GM19455 (cell line): ENCODE measurements at regions not wholly inside any gene's neighbourhood (a gene's known extent, or its start where the extent isn't known, plus 50 kb on each side); places are given as distances from the start of the nearest gene placed in this dataset.

Source experiments
- ATAC-seq: cut with Tn5 transposase; IDR thresholded peaks from one replicate; pipeline ENCODE4 v1.9.1; 2021; ENCODE audit not compliant: unreplicated experiment

DNA sequence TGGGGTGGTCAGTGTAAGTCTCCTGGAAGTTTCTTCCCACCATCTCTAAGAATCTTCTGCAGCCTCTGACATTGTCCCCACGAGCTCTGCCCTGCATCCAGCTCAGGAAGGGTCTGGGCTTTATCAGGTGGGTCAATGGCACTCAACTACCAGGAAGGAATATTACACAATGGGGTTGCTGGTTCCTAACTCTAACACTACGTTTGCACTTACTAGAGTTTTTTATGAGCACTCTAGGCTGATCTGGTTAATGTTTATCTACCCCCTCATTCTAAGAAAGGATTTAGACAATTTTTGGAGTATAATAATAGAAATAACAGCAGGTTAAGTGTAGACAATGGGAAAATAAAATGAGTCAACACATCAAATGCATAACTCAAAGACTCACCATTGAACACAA, 411.1 kb upstream of the RGMA start:
- no peak for ATAC-seq

DNA sequence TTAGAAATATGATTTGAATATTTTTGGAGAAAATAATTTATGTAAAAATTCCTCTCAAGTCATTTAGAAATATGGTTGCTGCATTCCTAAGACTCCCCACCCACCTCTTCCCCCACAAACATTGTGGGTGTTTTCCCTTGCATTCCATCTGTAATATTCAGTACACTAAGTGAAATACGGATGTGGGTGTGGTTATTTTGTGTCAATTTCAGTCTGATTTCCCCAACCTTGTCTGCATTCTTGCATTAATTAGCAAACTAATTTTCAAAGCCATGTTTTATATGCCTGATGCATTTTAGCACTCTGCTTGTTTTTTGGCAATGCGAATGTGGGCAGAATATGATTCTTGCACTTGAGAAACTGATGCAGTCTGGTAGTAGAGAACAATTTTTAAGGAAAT, 408.3 kb upstream of the RGMA start:
- no peak for ATAC-seq

DNA sequence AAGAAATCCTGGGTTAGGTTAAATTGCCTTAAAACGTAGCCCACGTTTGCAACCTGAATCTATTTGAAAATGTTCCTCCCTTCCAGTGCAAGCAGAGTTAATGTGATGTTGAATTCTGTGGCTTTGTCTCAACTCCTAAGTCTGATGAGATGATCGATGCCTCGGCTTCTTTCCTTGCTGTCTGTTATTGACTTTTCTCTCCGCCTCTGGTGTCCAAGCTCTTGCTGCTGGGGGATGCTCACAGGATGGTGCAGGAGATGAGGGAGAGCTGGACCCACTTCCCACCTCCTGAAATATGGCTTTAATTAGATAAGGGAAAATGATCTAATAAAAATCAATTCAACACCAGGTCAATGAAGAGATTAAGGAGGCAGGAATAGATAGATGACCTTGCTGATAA, 407.9 kb upstream of the RGMA start:
- no peak for ATAC-seq

DNA sequence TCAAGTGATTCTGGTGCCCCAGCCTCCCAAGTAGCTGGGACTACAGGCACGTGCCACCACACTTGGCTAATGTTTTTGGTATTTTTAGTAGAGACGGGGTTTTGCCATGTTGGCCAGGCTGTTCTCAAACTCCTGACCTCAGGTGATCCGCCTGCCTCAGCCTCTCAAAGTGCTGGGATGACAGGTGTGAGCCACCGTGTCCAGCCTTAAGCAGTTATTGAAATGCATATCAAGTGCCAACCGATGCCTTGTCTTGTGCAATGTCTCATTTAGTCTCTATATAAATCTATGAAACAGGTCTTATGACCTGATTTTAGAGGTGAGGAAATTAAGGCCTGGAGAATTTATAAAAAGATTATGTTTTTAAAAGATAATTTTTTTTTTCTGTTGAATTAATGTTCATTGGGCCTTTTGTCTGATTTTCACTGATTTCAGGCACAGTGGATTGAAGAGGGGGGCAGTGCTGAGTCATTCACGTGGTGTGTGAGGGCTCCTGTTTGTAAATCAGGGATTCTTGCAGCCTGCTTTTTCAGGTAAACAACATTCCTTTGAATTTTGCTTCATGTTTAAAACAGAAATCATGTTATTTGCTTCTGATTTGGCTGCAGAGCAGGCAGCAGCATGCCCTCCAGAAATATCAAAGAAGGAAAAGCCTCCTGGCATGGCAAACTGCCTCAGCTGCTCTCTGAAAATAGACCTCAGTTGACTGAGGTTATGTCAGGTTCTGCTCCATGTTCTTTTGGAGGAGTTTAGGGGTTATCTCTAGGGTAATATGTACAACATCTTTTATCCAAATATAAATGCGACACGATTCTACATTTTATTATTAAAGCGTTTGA, 407.0 kb upstream of the RGMA start:
- no peak for ATAC-seq

DNA sequence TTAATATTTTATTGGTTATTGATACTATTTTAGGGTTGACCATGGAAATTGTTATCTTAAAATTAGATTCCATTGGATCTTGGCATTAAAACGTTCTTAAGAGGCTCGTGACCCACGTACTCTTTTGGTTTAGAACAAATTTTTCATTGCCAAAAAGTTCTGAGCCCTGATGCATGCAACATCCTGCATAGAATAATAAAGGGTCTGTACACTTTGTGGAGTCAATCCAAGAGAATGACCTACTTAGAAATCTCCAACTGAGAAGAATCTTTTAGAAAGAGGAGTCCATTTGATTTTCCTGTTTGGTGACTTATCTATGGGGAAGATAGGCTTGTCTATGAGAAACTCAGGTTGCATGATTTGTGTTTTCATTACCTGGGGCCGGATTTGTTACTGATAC, 404.2 kb upstream of the RGMA start:
- no peak for ATAC-seq

DNA sequence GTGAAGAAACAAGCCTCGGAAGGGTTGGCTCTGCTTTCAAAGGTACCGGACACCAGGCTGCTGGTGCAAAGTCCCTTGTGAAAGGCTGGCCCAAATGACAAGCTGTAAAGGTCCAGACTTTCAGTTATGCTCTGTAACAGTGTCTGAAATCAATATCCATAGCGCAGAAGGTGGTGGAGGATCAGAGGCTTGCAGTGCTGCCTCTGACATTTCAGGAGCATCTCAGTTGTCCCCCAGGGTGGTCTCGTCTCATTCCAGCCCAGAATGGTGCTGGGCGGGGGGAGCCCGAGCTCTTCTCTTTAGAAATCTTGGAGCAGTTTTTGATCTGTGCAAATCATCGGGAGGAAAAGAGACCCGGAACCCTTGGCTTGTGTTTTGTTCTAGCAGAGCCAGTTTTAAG, 402.3 kb upstream of the RGMA start:
- no peak for ATAC-seq

DNA sequence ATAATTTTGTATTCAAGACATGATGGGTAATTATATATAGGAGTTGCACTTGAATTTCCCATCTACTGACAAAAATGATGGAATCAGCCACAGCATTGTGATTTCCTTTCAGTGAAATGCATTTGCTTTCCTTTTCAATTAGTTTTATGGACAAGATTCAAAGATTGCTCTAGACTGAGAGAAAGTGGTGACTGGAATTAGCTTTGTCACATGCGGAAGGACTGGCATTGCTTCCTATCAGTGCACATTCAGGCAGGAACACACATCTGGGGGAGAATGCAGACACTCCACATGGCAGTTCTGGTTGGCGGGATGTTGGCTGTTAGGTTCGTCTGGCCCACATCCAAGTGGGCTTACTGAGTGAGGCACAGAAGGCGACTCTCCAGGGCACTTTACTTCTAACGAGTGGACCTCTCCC, 399.3 kb upstream of the RGMA start:
- ATAC-seq: no peak

DNA sequence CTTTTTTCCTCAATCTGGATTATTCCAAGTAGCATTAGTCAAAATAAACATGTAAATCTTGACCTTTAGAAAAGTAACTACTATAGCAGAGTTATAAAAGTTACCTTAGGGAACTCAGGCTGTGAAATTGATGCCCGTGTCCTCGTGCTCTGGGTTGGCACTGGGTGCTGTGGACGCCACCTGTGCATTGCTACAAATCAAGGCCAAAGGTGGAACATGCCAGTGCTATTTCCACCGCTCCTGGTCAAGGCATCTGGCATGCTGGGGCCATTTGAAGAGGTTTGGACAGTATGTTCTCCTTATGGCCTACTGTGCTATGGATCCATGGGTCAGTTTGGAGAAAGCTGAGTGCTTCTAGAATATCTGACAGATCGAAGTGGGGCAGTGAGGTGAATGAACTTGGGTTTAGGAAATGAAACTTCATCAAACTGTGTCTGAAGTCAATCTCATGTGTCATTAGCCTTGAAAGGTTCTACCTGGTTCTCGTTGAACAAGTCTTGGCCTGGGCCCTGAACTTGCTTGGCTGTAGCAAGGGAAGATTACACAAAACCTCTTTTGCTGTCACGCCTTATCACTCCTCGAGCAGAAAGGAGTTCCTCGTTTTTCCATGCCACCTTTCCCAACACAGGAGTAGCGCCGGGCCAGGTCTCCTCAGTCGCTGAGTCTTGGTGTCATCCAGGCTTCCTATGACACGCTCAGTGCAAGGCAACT, 397.6 kb upstream of the RGMA start:
- ATAC-seq: no peak

DNA sequence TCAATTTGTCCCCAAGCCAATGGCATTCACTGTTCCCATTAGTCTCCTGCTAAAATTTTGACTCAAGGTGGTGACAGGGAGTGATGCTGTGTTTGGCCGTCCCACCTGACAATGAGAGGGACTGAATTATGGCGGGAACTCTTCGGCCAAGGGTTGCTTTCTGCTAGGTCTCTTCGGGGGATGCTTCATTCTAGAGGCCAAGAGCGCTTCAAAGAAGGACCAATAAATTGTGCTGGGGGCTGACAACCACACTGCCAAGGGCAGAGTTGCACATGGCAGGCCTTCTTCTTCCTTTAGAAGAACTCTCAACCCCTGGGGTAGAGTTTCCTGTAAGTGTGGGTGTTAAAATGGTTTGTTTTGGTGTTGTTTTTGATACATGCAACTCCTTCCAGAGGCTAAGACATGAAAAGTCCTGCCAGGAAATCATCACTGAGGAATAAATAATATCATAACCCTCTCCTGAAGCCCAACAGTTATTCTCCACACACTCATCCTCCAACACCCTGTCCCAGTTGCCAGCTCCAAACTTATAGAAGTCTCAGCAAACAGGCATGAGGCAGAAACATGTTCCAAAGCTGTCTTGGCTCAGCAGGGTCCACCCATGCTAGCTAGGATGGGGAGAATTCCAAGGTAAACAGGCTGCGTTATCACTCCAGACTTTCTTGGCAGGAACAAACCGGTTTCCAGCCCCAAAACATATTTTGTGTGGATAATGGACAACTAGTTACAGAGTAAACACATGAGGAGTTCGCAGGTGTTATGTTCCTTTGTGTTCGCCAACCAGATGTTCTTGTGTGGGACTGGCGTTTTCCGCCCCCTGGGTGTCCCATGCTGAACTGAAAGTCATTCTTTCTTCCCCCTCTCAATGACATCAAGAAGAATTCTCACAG, 396.7 kb upstream of the RGMA start:
- ATAC-seq: no peak

DNA sequence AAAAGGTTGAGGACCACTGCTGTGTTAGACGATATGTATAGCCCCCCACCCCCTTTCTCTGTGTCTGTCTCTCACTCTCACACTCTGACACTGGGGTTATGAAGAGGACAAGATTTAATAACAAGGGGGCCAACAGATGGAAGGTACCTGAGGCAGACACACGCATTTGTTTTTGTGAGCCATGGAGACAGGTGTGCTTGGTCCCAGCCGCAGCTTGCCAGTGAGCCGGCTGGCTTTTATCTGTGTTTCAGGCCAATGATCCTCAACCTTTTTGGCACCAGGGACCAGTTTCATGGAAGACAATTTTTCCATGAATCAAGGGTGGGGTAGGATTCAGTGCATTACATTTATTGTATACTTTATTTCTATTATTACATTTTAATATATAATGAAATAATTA, 394.9 kb upstream of the RGMA start:
- no peak for ATAC-seq

DNA sequence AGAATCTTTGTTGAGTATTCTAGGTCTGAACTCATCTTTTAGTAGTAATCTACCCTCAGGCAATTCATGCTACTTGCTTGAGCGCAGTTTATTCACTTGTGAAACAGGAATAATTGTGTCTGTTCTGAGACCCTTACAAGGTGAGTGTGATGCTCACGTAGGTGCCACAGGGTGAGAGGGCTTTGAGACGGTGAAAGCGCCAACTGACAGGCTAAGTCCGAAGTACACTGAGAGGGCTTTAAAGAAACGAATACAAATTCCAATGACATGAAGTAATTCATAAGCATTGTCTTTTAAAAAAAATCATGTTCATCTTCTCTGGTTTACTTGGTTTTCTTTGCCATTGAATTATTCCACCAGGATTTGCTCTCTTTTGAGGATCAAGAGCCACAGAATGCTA, 393.7 kb upstream of the RGMA start:
- ATAC-seq: no peak

DNA sequence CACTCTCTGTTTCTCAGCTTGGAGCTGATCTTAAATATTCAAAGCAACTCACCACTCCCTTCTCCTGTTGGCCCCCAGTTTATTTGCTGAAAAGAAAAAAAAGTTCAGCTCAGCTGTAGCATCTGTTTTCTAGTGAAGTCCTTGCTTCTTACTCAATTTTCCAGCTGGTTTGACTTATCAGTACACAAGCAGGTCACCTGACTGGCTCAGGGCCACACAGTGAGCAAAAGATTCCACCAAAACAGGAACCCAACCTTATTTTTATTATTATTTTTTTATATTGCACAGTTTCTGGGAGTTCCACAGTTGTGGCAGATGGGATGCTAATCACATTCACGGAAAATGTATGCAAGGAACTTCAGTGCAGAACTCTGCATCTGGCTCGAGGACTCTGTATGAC, 390.7 kb upstream of the RGMA start:
- no peak for ATAC-seq

DNA sequence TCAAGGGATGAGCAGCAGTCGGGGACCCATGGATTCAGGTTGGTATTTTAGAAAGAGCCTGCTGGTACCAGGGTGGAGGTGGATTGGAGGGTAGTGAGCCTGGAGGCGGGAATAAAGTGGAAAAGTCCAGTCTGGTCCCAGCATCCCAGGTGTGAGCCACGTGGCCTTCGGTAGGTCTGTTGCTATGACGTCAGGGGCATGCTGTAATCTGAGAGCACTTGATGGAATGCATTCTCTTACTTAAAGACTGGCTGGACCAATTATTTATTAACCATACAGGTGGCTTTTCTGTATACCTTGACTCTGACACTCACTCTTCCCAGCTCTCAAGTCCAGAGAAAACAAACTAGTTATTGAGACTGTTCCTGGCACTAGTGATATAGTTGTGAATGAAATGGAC, 389.9 kb upstream of the RGMA start:
- no peak for ATAC-seq

DNA sequence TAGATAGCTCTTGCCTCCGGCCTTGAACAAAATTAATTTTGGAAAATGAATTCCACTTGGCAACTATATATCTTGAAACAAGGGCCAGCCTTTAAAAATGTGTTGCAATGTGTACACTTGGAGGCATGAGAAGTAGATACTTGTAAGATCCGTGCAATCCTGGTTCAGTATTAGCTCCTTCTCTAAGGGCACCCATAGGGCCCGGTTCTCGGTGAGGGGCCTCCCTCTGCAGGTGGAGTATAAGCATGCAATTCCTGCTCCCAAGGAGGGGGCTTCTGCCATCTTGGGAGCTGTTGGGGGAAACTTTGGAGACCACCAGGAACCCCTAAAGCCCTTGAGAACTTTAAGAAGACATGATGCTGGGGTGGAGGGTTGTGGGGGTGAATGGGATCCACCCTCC, 388.7 kb upstream of the RGMA start:
- no peak for ATAC-seq

DNA sequence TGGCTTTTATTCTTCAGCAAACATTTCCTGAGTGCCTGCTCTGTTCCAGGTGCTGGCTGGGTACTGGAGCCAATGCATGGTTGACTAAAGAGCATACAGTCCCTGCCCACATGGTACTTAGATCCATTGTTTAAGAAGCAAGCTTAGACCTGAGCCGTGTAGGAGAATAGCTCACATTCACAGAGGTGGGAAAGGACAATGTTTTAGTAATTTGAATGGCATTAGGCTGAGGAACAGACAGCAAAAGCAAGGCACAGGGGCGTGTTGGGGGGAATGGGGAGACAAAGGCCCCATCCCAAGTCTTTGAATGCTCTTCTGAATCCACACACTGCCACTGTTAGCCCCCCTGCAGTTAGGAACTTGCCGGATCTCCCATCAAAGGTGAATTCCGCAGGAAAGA, 388.2 kb upstream of the RGMA start:
- ATAC-seq: no peak

DNA sequence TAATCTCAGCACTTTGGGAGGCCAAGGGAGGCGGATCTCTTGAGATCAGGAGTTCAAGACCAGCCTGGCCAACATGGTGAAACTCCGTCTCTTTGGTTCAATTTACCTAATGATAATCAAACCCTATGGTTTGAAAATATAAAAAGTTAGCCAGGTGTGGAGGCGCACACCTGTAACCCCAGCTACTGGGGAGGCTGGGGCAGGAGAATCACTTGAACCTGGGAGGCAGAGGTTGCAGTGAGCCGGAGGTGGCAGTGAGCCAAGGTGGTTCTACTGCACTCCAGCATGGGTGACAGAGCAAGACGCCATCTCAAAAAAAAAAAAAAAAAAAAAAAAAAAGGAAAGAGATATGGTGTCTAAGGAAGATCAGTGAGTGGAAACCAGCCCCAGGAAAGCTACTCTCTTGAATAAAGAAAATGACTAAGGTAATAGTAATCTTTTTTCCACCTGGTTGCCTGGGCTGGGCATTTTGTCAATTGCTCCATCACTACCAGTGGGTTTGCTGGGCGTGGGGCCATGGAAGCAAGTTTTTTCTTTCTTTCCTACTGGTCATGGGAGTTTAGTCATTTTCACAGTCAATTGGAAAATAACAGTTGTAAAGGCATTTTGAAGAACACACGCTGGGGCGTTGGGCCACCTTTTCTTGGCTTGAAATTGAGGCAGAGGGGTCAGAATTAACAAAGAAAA, 387.6 kb upstream of the RGMA start:
- ATAC-seq: no peak

DNA sequence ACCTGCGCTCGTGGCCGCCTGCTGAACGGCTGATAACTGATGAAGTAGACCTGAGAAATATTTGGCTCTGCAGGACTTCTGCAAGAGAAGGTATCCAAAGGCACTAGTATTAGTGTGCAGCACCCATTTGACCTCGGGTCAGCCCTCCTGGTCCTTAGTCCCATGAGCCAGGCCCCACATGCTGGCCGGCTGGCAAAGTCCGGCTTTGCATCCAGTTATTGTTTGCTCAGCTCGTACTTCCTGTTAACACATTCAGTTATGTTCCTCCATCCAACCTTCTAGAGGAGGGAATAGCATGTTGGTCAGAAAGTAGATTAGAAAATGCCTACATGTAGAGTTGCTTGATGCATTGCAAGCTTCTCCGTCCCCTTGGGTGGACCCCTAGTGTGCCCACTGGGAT, 385.7 kb upstream of the RGMA start:
- ATAC-seq: no peak

DNA sequence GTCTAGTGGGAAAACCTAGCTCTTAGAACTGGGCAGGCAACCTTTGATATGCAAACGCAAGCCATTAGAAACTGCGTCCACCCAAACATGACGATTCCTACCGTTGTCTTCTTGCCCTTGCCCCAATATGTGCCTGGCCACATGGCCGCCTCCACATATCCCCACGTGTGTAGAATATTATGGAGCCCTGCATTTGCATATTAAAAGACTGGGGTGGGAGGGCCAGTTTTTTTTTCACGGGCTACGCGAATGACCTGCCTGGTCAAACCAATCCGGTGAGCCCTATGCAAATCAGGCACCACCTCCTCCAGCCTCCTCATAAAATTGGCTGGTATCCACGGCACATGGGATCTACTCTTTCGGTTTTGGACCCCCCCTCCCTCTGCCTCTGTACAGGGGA, 381.0 kb upstream of the RGMA start:
- ATAC-seq: no peak

DNA sequence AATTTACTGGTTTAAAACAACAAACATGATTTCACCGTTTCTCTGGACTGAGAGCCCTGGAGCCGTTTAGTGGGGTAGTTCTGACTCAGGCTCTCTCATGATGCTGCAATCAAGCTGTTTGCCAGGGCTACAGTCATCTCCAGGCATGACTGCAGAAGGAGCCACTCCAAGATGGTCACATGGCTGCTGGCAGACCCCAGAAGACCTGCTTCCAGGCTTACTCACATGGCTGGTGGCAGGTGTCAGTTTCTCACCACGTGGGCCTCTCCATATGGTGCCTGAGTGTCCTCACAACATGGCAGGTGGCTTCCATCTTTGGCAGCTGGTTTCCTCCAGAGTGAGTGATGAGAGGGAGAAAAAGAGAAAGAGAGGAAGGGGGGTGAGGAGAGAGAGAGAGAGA, 378.3 kb upstream of the RGMA start:
- no peak for ATAC-seq

DNA sequence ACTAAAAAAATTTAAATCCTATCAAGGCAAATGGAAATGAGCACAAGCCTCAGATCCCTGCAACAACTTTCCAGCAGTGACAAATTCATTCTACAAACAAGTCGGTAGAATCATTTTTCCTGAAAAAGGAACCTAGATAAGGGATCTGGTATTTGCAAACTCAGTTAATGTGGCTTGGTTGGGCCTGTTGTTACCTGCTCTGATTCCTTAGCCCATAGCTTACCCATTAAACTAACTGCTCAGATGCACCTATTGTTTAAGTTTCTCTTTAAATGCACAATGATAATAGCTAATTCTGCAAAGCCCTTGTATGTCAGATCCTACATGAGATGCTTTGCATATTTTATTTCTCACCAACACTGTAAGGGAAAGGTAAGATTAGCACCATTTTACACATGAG, 377.4 kb upstream of the RGMA start:
- ATAC-seq: no peak

DNA sequence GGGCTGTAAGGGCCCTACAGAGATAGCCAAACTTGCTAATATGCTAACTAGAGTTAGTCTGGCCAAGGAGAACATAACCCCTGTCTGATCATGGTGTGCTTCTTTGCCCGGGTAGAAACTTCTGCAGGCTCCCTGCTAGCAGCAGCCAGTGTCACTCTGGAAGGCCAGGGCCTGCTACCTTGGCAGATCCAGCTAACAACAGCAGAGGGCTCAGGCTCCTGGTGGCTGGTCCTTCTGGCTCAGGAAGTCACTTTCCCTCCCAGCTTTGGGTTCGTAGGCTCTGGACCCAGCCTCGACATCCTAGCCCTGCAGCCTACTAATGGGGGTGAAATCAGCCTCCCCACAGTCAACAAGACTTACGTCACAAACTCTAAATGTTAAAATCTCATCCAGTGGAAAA, 373.7 kb upstream of the RGMA start:
- no peak for ATAC-seq
